Activated CD4-positive, alpha-beta T cell treated with anti-CD3 and anti-CD28 coated beads for 36 hours (primary cell): ENCODE measurements at regions not wholly inside any gene's neighbourhood (a gene's known extent, or its start where the extent isn't known, plus 50 kb on each side); places are given as distances from the start of the nearest gene placed in this dataset.

Experiments
- ATAC-seq: fragments of 200-7000 bp; cut with Tn5 transposase; one replicate; pipeline ENCODE4 v1.10.0; 2021; ENCODE audit warnings: mild to moderate bottlenecking, moderate library complexity
- CTCF ChIA-PET: fragments of 350-600 bp; sonication (Branson Sonifier 250); formaldehyde crosslinking; loops from one replicate; lab custom pipeline; 2021; ENCODE audit warnings: antibody characterized with exemption; lab: Charles Lee
- POLR2A ChIA-PET: fragments of 350-600 bp; sonication (Branson Sonifier 250); formaldehyde crosslinking; loops from one replicate; lab custom pipeline; 2021; ENCODE audit warnings: antibody characterized with exemption, inconsistent platforms; lab: Charles Lee
- DNase-seq: peaks from one replicate; pipeline ENCODE4 v3.0.0-alpha.2; 2020
- H3K27ac Mint-ChIP-seq: one replicate; pipeline ENCODE4 v1.8.0; 2021; ENCODE audit warnings: mixed read lengths
- H3K27me3 Mint-ChIP-seq: one replicate; pipeline ENCODE4 v1.8.0; 2021; ENCODE audit warnings: mixed read lengths
- H3K36me3 Mint-ChIP-seq: one replicate; pipeline ENCODE4 v1.8.0; 2021; ENCODE audit warnings: low read depth, mixed read lengths
- H3K4me1 Mint-ChIP-seq: one replicate; pipeline ENCODE4 v1.8.0; 2021; ENCODE audit warnings: mixed read lengths
- H3K4me3 Mint-ChIP-seq: one replicate; pipeline ENCODE4 v1.8.0; 2021; ENCODE audit warnings: mild to moderate bottlenecking, moderate library complexity, mixed read lengths
- H3K9me3 Mint-ChIP-seq: one replicate; pipeline ENCODE4 v1.8.0; 2021; ENCODE audit warnings: low read depth, mixed read lengths
- intact Hi-C, 2 experiments: fragments of 100-400 bp; cut with DNase I in 1 of 2; cut with micrococcal nuclease in 1 of 2; formaldehyde crosslinking; loops; one replicate each; pipeline versions ENCODE4 v1.14.2 to v1.15.1; 2022 to 2024; cut with DNase I, micrococcal nuclease

- Mint-ChIP-seq H3K27ac (no peak overlapping the region), H3K4me3 (no peak overlapping the region), H3K9me3 (no peaks in the 10 kb centered on the region), H3K27me3 (no peaks in the 10 kb centered on the region), H3K4me1 (no peaks in the 10 kb centered on the region), H3K36me3 (no peaks in the 10 kb centered on the region)
- DNase-seq, result no peak
- ATAC-seq, result no peak
- intact Hi-C loops, result no loop called here
- CTCF ChIA-PET, result no interaction called here
- POLR2A ChIA-PET, result no interaction called here
Observed at GRCh38 chr12:60863421-60863820, 1267.6 kb downstream of the SLC16A7 start.

GRCh38 chr12:60872219-60872618 is 1276.4 kb downstream of the SLC16A7 start:
- ChIA-PET CTCF (no interaction called here), POLR2A (no interaction called here)
- no peak for ATAC-seq
- Mint-ChIP-seq H3K4me1 (no peaks in the 10 kb centered on the region), H3K36me3 (no peaks in the 10 kb centered on the region), H3K27ac (no peak overlapping the region), H3K27me3 (no peaks in the 10 kb centered on the region), H3K9me3 (peaks cover 8% of the 10 kb centered on the region), H3K4me3 (no peak overlapping the region)
- no peak for DNase-seq
- intact Hi-C loops, result no loop called here

GRCh38 chr12:60872850-60873713 is 1277.3 kb downstream of the SLC16A7 start:
- ATAC-seq (no peak), DNase-seq (no peak)
- H3K27me3 Mint-ChIP-seq, result no peaks in the 10 kb centered on the region
- H3K27ac Mint-ChIP-seq, result no peak overlapping the region
- no peaks in the 10 kb centered on the region for H3K36me3 Mint-ChIP-seq
- H3K9me3 Mint-ChIP-seq, result peaks cover 8% of the 10 kb centered on the region
- intact Hi-C loops, result no loop called here
- ChIA-PET POLR2A (no interaction called here), CTCF (no interaction called here)
- H3K4me1 Mint-ChIP-seq, result no peaks in the 10 kb centered on the region
- no peak overlapping the region for H3K4me3 Mint-ChIP-seq

- DNase-seq (no peak), ATAC-seq (no peak)
- ChIA-PET CTCF (no interaction called here), POLR2A (no interaction called here)
- Mint-ChIP-seq H3K36me3 (no peaks in the 10 kb centered on the region), H3K4me3 (no peak overlapping the region), H3K9me3 (peaks cover 12% of the 10 kb centered on the region), H3K27ac (no peak overlapping the region), H3K27me3 (no peaks in the 10 kb centered on the region), H3K4me1 (no peaks in the 10 kb centered on the region)
- intact Hi-C loops, result no loop called here
Observed at GRCh38 chr12:60874091-60874490, 1278.3 kb downstream of the SLC16A7 start.

GRCh38 chr12:60920841-60921495 is 1325.1 kb downstream of the SLC16A7 start:
- Mint-ChIP-seq H3K4me1 (no peaks in the 10 kb centered on the region), H3K36me3 (no peaks in the 10 kb centered on the region), H3K27ac (no peak overlapping the region), H3K9me3 (peaks cover 2% of the 10 kb centered on the region), H3K27me3 (no peaks in the 10 kb centered on the region), H3K4me3 (no peak overlapping the region)
- DNase-seq (no peak), ATAC-seq (no peak)
- intact Hi-C loops, result no loop called here
- POLR2A ChIA-PET, result no interaction called here
- CTCF ChIA-PET, result no interaction called here

- Mint-ChIP-seq H3K27me3 (no peaks in the 10 kb centered on the region), H3K27ac (no peak overlapping the region), H3K4me1 (no peaks in the 10 kb centered on the region), H3K36me3 (no peaks in the 10 kb centered on the region), H3K4me3 (no peak overlapping the region), H3K9me3 (peaks cover 2% of the 10 kb centered on the region)
- ChIA-PET POLR2A (no interaction called here), CTCF (no interaction called here)
- ATAC-seq (no peak), DNase-seq (no peak)
- intact Hi-C loops, result no loop called here
Observed at GRCh38 chr12:60921541-60921940, 1325.7 kb downstream of the SLC16A7 start.

GRCh38 chr12:60926256-60926655 is 1330.4 kb downstream of the SLC16A7 start:
- Mint-ChIP-seq H3K4me3 (no peak overlapping the region), H3K36me3 (no peaks in the 10 kb centered on the region), H3K9me3 (peaks cover 4% of the 10 kb centered on the region), H3K4me1 (no peaks in the 10 kb centered on the region), H3K27ac (no peak overlapping the region), H3K27me3 (no peaks in the 10 kb centered on the region)
- intact Hi-C loops, result no loop called here
- POLR2A ChIA-PET, result no interaction called here
- CTCF ChIA-PET, result interaction anchor here (1.4 kb wide), 1 partner anchor 16 kb away, joined by 3 read pairs; no protein-coding TSS in a partner anchor
- no peak for DNase-seq
- ATAC-seq, result no peak

- intact Hi-C loops, result no loop called here
- Mint-ChIP-seq H3K36me3 (no peaks in the 10 kb centered on the region), H3K27ac (no peak overlapping the region), H3K9me3 (peaks cover 15% of the 10 kb centered on the region), H3K4me1 (no peaks in the 10 kb centered on the region), H3K4me3 (no peak overlapping the region), H3K27me3 (no peaks in the 10 kb centered on the region)
- ChIA-PET POLR2A (no interaction called here), CTCF (no interaction called here)
- DNase-seq (no peak), ATAC-seq (no peak)
Observed at GRCh38 chr12:60930151-60930550, 1330.1 kb upstream of the USP15 start.

GRCh38 chr12:60935981-60936761 is 1324.0 kb upstream of the USP15 start:
- no peak for DNase-seq
- Mint-ChIP-seq H3K4me3 (no peak overlapping the region), H3K4me1 (no peaks in the 10 kb centered on the region), H3K27me3 (no peaks in the 10 kb centered on the region), H3K9me3 (peaks cover 17% of the 10 kb centered on the region), H3K27ac (no peak overlapping the region), H3K36me3 (no peaks in the 10 kb centered on the region)
- intact Hi-C loops, result no loop called here
- ATAC-seq, result no peak
- CTCF ChIA-PET, result no interaction called here
- POLR2A ChIA-PET, result no interaction called here

GRCh38 chr12:60947533-60947932 is 1312.7 kb upstream of the USP15 start:
- DNase-seq (no peak), ATAC-seq (no peak)
- Mint-ChIP-seq H3K4me1 (no peaks in the 10 kb centered on the region), H3K4me3 (no peak overlapping the region), H3K36me3 (no peaks in the 10 kb centered on the region), H3K27ac (no peak overlapping the region), H3K9me3 (no peaks in the 10 kb centered on the region), H3K27me3 (no peaks in the 10 kb centered on the region)
- CTCF ChIA-PET, result no interaction called here
- POLR2A ChIA-PET, result no interaction called here
- intact Hi-C loops, result no loop called here

GRCh38 chr12:60967128-60967527 is 1293.1 kb upstream of the USP15 start:
- POLR2A ChIA-PET, result no interaction called here
- intact Hi-C loops, result no loop called here
- Mint-ChIP-seq H3K9me3 (peaks cover 7% of the 10 kb centered on the region), H3K4me3 (no peak overlapping the region), H3K27me3 (no peaks in the 10 kb centered on the region), H3K4me1 (no peaks in the 10 kb centered on the region), H3K27ac (no peak overlapping the region), H3K36me3 (no peaks in the 10 kb centered on the region)
- no peak for ATAC-seq
- no peak for DNase-seq
- CTCF ChIA-PET, result no interaction called here
